Activated CD8-positive, alpha-beta memory T cell treated with anti-CD3 and anti-CD28 coated beads, Interleukin-2, amount 50 U/mL, for 48 hours (primary cell): ENCODE measurements at regions not wholly inside any gene's neighbourhood (a gene's known extent, or its start where the extent isn't known, plus 50 kb on each side); places are given as distances from the start of the nearest gene placed in this dataset.

Experiments
- DNase-seq: peaks from one replicate; pipeline ENCODE4 v3.0.0-alpha.2; 2020

- no peak for DNase-seq
Observed at GRCh38 chr12:58202933-58203718, 261.8 kb downstream of the ATP23 start.

- DNase-seq = no peak
Observed at GRCh38 chr12:58204071-58204470, 262.7 kb downstream of the ATP23 start.

- no peak for DNase-seq
Observed at GRCh38 chr12:58206876-58207275, 265.5 kb downstream of the ATP23 start.

GRCh38 chr12:58211211-58211610 is 269.8 kb downstream of the ATP23 start:
- no peak for DNase-seq

GRCh38 chr12:58217130-58217529 is 275.8 kb downstream of the ATP23 start:
- no peak for DNase-seq

- no peak for DNase-seq
Observed at GRCh38 chr12:58224536-58225105, 283.3 kb downstream of the ATP23 start.

GRCh38 chr12:58225203-58225877 is 284.0 kb downstream of the ATP23 start:
- DNase-seq = no peak

- DNase-seq = no peak
Observed at GRCh38 chr12:58233886-58234285, 292.5 kb downstream of the ATP23 start.

GRCh38 chr12:58238411-58238810 is 297.0 kb downstream of the ATP23 start:
- no peak for DNase-seq

GRCh38 chr12:58241099-58241498 is 299.7 kb downstream of the ATP23 start:
- no peak for DNase-seq

- DNase-seq = no peak
Observed at GRCh38 chr12:58242796-58243630, 301.6 kb downstream of the ATP23 start.

- no peak for DNase-seq
Observed at GRCh38 chr12:58247633-58248032, 306.3 kb downstream of the ATP23 start.

GRCh38 chr12:58248599-58248998 is 307.2 kb downstream of the ATP23 start:
- DNase-seq = no peak

GRCh38 chr12:58249610-58250009 is 308.2 kb downstream of the ATP23 start:
- no peak for DNase-seq

- no peak for DNase-seq
Observed at GRCh38 chr12:58250077-58250476, 308.7 kb downstream of the ATP23 start.

GRCh38 chr12:58252914-58253313 is 311.5 kb downstream of the ATP23 start:
- DNase-seq = no peak

- no peak for DNase-seq
Observed at GRCh38 chr12:58253663-58254062, 312.3 kb downstream of the ATP23 start.

GRCh38 chr12:58254463-58255100 is 313.2 kb downstream of the ATP23 start:
- no peak for DNase-seq

GRCh38 chr12:58262796-58263195 is 321.4 kb downstream of the ATP23 start:
- DNase-seq = no peak

GRCh38 chr12:58263816-58264215 is 322.4 kb downstream of the ATP23 start:
- no peak for DNase-seq

- no peak for DNase-seq
Observed at GRCh38 chr12:58268069-58268468, 326.7 kb downstream of the ATP23 start.

GRCh38 chr12:58269476-58269875 is 328.1 kb downstream of the ATP23 start:
- DNase-seq = no peak
